GM12865 (cell line): ENCODE measurements at regions not wholly inside any gene's neighbourhood (a gene's known extent, or its start where the extent isn't known, plus 50 kb on each side); places are given as distances from the start of the nearest gene placed in this dataset.

ENCODE experiments used
- DNase-seq: peaks from one replicate; pipeline ENCODE4 v3.0.0; 2010; ENCODE audit warnings: low read depth
- H3K4me3 ChIP-seq: 2 replicates; pipeline ENCODE4 v1.5.1; 2011; ENCODE audit warnings: mild to moderate bottlenecking, low read depth, low read length, control low read depth
- TF ChIP-seq, protein P1 (sequence below): IDR thresholded peaks from 2 replicates; pipeline ENCODE4 v1.5.1; 2011; ENCODE audit warnings: low read length, control low read depth, low read depth, inconsistent platforms; ENCODE audit not compliant: insufficient read depth; ENCODE audit errors: missing control alignments

DNA sequence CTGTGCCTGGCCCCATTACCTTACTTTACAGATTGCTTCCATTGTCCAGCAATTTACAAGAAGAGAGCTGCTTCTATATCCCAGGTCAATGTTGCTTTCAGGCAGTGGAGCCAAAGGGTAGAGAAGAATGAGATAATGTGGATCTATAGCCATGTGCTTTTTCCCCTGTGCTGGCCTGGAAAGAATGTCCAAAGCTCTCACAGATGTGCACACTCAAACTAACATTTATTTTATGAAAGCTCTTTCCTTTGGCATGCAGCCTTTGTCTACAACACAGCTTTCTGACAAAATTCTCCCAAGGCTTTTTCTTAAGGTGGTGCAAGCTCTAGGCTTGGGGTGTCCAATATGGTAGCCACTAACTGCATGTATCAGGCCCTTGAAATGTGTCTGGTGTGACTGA lies 217.3 kb downstream of the LRRC70 start:
- no peak for DNase-seq
- no peak overlapping the region for H3K4me3 ChIP-seq
- TF ChIP-seq, protein P1, sequence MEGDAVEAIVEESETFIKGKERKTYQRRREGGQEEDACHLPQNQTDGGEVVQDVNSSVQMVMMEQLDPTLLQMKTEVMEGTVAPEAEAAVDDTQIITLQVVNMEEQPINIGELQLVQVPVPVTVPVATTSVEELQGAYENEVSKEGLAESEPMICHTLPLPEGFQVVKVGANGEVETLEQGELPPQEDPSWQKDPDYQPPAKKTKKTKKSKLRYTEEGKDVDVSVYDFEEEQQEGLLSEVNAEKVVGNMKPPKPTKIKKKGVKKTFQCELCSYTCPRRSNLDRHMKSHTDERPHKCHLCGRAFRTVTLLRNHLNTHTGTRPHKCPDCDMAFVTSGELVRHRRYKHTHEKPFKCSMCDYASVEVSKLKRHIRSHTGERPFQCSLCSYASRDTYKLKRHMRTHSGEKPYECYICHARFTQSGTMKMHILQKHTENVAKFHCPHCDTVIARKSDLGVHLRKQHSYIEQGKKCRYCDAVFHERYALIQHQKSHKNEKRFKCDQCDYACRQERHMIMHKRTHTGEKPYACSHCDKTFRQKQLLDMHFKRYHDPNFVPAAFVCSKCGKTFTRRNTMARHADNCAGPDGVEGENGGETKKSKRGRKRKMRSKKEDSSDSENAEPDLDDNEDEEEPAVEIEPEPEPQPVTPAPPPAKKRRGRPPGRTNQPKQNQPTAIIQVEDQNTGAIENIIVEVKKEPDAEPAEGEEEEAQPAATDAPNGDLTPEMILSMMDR: no peak

DNA sequence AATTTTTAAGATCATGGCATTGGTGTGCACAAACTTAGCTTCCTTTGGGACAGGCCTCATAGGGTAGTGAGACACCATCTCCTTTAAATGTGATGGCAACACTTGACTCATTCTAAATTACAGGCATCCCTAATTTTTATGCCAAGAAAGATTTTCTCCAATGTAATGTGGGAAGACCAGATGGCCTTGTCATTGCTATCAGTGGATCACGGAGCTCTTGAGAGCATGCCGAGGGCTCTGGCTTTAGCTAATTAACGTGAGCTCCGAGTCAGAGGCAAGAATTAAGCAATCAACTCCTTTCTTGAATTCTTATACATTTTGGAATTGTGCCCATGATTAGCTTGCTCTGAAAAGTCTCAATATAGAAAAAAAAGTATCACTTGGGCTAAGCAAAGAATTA lies 215.8 kb downstream of the LRRC70 start:
- H3K4me3 ChIP-seq: no peak overlapping the region
- DNase-seq: no peak
- TF ChIP-seq, protein P1: no peak

DNA sequence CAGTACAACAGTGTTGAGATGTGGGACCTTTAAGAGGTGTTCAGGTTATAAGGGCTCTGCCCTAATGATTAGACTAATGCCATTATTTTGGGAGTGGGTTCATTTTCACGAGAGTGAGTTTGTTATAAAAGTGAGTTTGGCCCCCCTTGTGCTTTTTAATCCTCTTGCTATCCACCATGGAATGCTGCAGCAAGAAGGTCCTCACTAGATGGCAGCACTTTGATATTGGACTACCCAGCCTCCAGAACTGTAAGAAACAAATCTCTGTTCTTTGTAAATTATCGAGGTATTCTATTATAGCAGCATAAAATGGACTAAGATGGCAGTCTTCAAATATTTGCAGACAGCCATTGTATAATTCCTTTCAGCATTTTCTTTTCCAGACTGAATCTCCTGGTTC lies 212.4 kb downstream of the LRRC70 start:
- no peak overlapping the region for H3K4me3 ChIP-seq
- no peak for DNase-seq
- TF ChIP-seq, protein P1: no peak

- TF ChIP-seq, protein P1: no peak
- DNase-seq: no peak
- no peak overlapping the region for H3K4me3 ChIP-seq
These were observed 211.7 kb downstream of the LRRC70 start for GRCh38 chr5:62790348-62790747.

- no peak for DNase-seq
- TF ChIP-seq, protein P1: no peak
- no peak overlapping the region for H3K4me3 ChIP-seq
These were observed 207.5 kb downstream of the LRRC70 start for GRCh38 chr5:62786099-62786498.

DNA sequence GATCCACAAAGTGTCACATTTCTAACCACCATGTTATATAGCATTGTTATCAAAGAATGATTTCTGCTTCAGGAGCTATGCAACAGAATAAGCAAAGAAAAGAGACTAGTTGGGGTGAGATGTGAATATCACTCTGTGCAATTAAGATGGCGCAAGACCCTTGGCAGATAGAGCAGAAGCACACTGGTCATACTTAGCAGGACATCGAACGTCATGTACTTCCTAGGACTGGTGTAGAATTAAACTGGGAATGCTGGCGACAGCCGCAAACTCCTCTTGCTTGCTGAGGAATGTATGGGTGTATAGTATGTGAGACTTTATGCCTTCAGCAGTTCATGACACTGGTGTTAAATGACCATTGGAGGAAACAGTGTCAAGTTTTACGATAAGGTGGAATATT lies 207.0 kb downstream of the LRRC70 start:
- TF ChIP-seq, protein P1: no peak
- no peak for DNase-seq
- H3K4me3 ChIP-seq: no peak overlapping the region

DNA sequence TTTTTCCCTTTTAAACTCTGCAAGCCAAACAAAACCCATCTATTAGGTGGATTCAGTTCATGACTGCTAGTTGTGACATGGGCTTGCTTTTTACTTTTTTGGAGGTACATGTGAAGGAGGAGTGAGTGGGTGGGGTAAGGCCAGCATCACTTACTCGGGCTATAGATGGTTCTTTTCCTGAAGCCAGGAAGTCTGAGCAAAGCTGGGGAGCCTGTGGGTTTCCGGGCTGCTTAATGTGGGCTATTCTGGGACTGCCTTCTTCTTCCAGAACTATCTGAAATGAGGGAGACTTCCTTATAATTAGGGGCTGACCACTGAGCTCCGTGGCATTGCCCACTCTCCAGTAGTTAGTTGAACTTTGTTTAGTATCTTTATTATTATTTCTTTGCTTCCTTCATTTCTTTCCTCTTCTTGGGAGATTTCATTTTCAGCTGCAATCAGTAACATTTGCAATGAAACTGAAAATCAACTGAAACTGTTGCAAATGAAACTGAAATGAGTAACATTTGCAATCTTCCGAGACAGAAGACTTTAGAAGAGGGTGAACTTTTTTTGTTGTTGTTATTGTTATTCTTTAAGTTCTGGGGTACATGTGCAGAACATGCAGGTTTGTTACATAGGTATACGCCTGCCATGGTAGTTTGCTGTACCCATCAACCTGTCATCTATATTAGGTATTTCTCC lies 204.9 kb downstream of the LRRC70 start:
- TF ChIP-seq, protein P1: no peak
- peak; percentile 24 for DNase-seq
- no peak overlapping the region for H3K4me3 ChIP-seq
